KMS-11 (cell line): ENCODE measurements at regions not wholly inside any gene's neighbourhood (a gene's known extent, or its start where the extent isn't known, plus 50 kb on each side); places are given as distances from the start of the nearest gene placed in this dataset.
"Not testable (repeated sequence)": the region's sequence is repeated elsewhere in the genome, so short reads cannot be mapped to it uniquely, and the experiment has no call there.

Experiments used
- H2AFZ ChIP-seq: fragments of 200-600 bp; sonication (generic); 2 replicates; pipeline ENCODE4 v1.6.1; 2016; ENCODE audit warnings: antibody characterized with exemption, mixed run types, low read depth
- H3K27ac ChIP-seq: fragments of 200-600 bp; sonication (generic); 2 replicates; pipeline ENCODE4 v1.6.1; 2016; ENCODE audit warnings: mild to moderate bottlenecking, mixed run types
- H3K27me3 ChIP-seq: fragments of 200-600 bp; sonication (generic); 2 replicates; pipeline ENCODE4 v1.6.1; 2017; ENCODE audit warnings: mild to moderate bottlenecking, low read depth, mixed run types, moderate library complexity; ENCODE audit not compliant: insufficient read depth
- H3K36me3 ChIP-seq: fragments of 200-600 bp; sonication (generic); 2 replicates; pipeline ENCODE4 v1.6.1; 2017; ENCODE audit warnings: mild to moderate bottlenecking, mixed run types; ENCODE audit not compliant: insufficient read depth
- H3K4me1 ChIP-seq: fragments of 200-600 bp; sonication (generic); 2 replicates; pipeline ENCODE4 v1.6.1; 2016; ENCODE audit warnings: mild to moderate bottlenecking, low read depth, mixed run types; ENCODE audit not compliant: poor library complexity, severe bottlenecking
- H3K4me2 ChIP-seq: fragments of 200-600 bp; sonication (generic); 2 replicates; pipeline ENCODE4 v1.7.0; 2016; ENCODE audit warnings: mild to moderate bottlenecking, mixed run types
- H3K4me3 ChIP-seq: fragments of 200-600 bp; sonication (generic); IDR thresholded peaks from 2 replicates; pipeline ENCODE4 v1.6.1; 2017; ENCODE audit warnings: low read depth, low read length, mixed read lengths; ENCODE audit not compliant: insufficient read depth
- H3K79me2 ChIP-seq: fragments of 200-600 bp; sonication (generic); 2 replicates; pipeline ENCODE4 v1.6.1; 2016; ENCODE audit warnings: low read depth, mixed run types; ENCODE audit not compliant: insufficient read depth
- H3K9ac ChIP-seq: fragments of 200-600 bp; sonication (generic); 2 replicates; pipeline ENCODE4 v1.6.1; 2016; ENCODE audit warnings: mild to moderate bottlenecking, mixed run types
- H4K20me1 ChIP-seq: fragments of 200-600 bp; sonication (generic); 2 replicates; pipeline ENCODE4 v1.6.1; 2016; ENCODE audit warnings: mild to moderate bottlenecking, mixed run types; ENCODE audit not compliant: insufficient read depth
- CTCF ChIP-seq: fragments of 200-600 bp; sonication (generic); conservative IDR thresholded peaks from 2 replicates; pipeline ENCODE4 v1.6.1; 2017; ENCODE audit warnings: low read depth, mild to moderate bottlenecking, antibody characterized with exemption, low read length, moderate library complexity, mixed read lengths

- Histone ChIP-seq H3K79me2 (no peaks in the 10 kb centered on the region), H3K4me1 (no peaks in the 10 kb centered on the region), H2AFZ (no peak overlapping the region), H3K27me3 (no peaks in the 10 kb centered on the region), H3K27ac (no peak overlapping the region), H3K4me2 (no peak overlapping the region), H3K9ac (no peak overlapping the region), H3K36me3 (no peaks in the 10 kb centered on the region), H3K4me3 (no peak overlapping the region), H4K20me1 (no peaks in the 10 kb centered on the region)
- no peak for TF ChIP-seq CTCF
Observed at GRCh38 chr18:8990276-8991031, 112.0 kb upstream of the NDUFV2 start.

GRCh38 chr18:8991155-8991554 is 111.3 kb upstream of the NDUFV2 start:
- no peaks in the 10 kb centered on the region for H3K79me2 ChIP-seq
- H3K4me1 ChIP-seq, result no peaks in the 10 kb centered on the region
- TF ChIP-seq CTCF, result no peak
- H3K4me2 ChIP-seq, result no peak overlapping the region
- H3K36me3 ChIP-seq, result no peaks in the 10 kb centered on the region
- H3K27ac ChIP-seq, result no peak overlapping the region
- H4K20me1 ChIP-seq, result no peaks in the 10 kb centered on the region
- H3K9ac ChIP-seq, result no peak overlapping the region
- no peaks in the 10 kb centered on the region for H3K27me3 ChIP-seq
- H2AFZ ChIP-seq, result no peak overlapping the region
- no peak overlapping the region for H3K4me3 ChIP-seq

- H3K27ac ChIP-seq, H3K9ac ChIP-seq, H3K4me1 ChIP-seq, H3K27me3 ChIP-seq, H2AFZ ChIP-seq, H3K79me2 ChIP-seq, H4K20me1 ChIP-seq, H3K4me2 ChIP-seq, H3K36me3 ChIP-seq, H3K4me3 ChIP-seq: not testable (repeated sequence)
Observed at GRCh38 chr18:8992500-8992899, 110.0 kb upstream of the NDUFV2 start.

GRCh38 chr18:8994603-8995002 is 107.9 kb upstream of the NDUFV2 start:
- no peak overlapping the region for H3K9ac ChIP-seq
- no peak overlapping the region for H3K4me2 ChIP-seq
- H3K4me3 ChIP-seq, result no peak overlapping the region
- no peaks in the 10 kb centered on the region for H4K20me1 ChIP-seq
- H3K36me3 ChIP-seq, result no peaks in the 10 kb centered on the region
- no peaks in the 10 kb centered on the region for H3K27me3 ChIP-seq
- no peak overlapping the region for H3K27ac ChIP-seq
- TF ChIP-seq CTCF, result no peak
- H3K79me2 ChIP-seq, result no peaks in the 10 kb centered on the region
- no peaks in the 10 kb centered on the region for H3K4me1 ChIP-seq
- H2AFZ ChIP-seq, result no peak overlapping the region

- Histone ChIP-seq H3K27me3 (no peaks in the 10 kb centered on the region), H3K9ac (no peak overlapping the region), H3K27ac (no peak overlapping the region), H3K4me1 (no peaks in the 10 kb centered on the region), H3K4me3 (no peak overlapping the region), H3K4me2 (no peak overlapping the region), H3K79me2 (no peaks in the 10 kb centered on the region), H4K20me1 (no peaks in the 10 kb centered on the region), H2AFZ (no peak overlapping the region), H3K36me3 (no peaks in the 10 kb centered on the region)
- no peak for TF ChIP-seq CTCF
Observed at GRCh38 chr18:8995096-8995495, 107.4 kb upstream of the NDUFV2 start.
